Bronchial epithelial cell (primary cell): ENCODE measurements at regions not wholly inside any gene's neighbourhood (a gene's known extent, or its start where the extent isn't known, plus 50 kb on each side); places are given as distances from the start of the nearest gene placed in this dataset.

Source experiments
- DNase-seq: peaks from one replicate; pipeline ENCODE4 v3.0.0-alpha.2; 2010; ENCODE audit warnings: low read depth
- FAIRE-seq: peaks from 2 replicates; lab custom pipeline; 2011; peaks lifted over from hg19 to GRCh38; lab: Jason Lieb, UNC
- H3K27me3 ChIP-seq: 2 replicates; pipeline ENCODE4 v1.5.1; 2011; ENCODE audit warnings: low read length; ENCODE audit not compliant: control insufficient read depth, insufficient read depth
- H3K36me3 ChIP-seq: 2 replicates; pipeline ENCODE4 v1.5.1; 2011; ENCODE audit warnings: low read length; ENCODE audit not compliant: control insufficient read depth, insufficient read depth
- H3K4me3 ChIP-seq: 2 replicates; pipeline ENCODE4 v1.5.1; 2011; ENCODE audit warnings: mild to moderate bottlenecking, low read depth, low read length, control low read depth
- TF ChIP-seq, protein P1 (sequence below): IDR thresholded peaks from 2 replicates; pipeline ENCODE4 v1.5.1; 2011; ENCODE audit warnings: mild to moderate bottlenecking, moderate library complexity, low read length, control low read depth, inconsistent platforms; ENCODE audit not compliant: insufficient read depth, severe bottlenecking

DNA sequence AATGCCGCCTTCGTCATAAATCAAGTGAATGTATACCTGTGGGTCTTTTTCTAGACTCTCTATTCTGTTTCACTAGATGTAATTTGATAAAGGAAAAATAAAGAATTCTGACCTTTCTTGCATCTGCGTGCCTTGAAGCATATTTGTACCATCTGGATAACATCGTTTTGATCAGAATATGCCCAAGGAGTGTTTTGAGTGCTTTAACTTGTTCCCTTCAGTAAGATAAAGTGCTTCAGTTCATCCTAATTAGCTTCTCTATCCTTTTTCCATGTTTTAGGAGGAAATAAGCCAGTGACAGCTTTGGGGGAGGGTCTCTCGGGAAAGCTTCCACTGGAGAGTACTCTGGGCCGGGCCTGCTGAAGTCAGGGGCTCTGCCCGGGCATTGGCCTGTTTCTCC lies 113.5 kb upstream of the DAP start:
- Histone ChIP-seq H3K4me3 (no peak overlapping the region), H3K36me3 (no peaks in the 10 kb centered on the region), H3K27me3 (no peaks in the 10 kb centered on the region)
- no peak for DNase-seq
- no peak for FAIRE-seq
- TF ChIP-seq, protein P1, sequence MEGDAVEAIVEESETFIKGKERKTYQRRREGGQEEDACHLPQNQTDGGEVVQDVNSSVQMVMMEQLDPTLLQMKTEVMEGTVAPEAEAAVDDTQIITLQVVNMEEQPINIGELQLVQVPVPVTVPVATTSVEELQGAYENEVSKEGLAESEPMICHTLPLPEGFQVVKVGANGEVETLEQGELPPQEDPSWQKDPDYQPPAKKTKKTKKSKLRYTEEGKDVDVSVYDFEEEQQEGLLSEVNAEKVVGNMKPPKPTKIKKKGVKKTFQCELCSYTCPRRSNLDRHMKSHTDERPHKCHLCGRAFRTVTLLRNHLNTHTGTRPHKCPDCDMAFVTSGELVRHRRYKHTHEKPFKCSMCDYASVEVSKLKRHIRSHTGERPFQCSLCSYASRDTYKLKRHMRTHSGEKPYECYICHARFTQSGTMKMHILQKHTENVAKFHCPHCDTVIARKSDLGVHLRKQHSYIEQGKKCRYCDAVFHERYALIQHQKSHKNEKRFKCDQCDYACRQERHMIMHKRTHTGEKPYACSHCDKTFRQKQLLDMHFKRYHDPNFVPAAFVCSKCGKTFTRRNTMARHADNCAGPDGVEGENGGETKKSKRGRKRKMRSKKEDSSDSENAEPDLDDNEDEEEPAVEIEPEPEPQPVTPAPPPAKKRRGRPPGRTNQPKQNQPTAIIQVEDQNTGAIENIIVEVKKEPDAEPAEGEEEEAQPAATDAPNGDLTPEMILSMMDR = no peak

DNA sequence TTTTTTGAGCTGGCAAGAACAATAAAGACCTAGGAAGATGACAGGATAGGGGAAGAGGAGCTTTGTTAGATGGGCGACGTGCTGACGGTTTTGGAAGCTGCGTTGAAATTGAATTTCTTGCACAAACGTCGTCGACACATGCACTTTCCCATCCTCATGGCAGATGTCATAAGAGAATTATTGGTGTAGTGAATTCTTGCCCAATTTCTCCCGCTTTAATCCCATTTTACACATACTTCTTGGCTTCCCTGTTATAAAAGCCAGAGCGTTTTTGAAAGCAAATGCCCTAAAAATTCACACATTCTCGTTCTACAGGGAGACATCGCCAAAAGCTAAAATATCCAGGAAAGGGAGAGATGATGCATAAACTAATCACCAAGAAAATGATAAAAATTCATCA lies 109.8 kb upstream of the DAP start:
- no peaks in the 10 kb centered on the region for H3K27me3 ChIP-seq
- H3K36me3 ChIP-seq = no peaks in the 10 kb centered on the region
- FAIRE-seq = no peak
- TF ChIP-seq, protein P1 = no peak
- no peak overlapping the region for H3K4me3 ChIP-seq
- DNase-seq = no peak

DNA sequence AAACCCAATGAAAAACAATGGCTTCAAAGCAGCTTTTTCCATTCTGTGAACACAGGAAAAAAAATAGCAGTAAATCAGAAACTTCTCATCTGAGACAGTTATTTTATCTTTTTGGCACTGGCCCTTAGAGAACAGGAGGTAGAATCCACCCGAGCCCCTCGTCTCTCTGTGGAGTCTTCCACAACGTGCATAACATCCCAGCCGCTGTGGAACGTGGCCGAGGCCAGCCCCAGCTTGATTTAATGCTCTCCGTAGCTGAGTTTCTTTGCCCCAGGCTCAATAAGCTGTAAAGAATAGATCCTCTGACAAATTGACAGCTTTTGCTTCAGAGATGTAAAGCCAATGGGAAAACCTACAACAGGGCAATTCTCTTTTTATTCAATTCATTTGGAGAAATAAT lies 107.9 kb upstream of the DAP start:
- Histone ChIP-seq H3K36me3 (no peaks in the 10 kb centered on the region), H3K27me3 (no peaks in the 10 kb centered on the region), H3K4me3 (no peak overlapping the region)
- DNase-seq = no peak
- TF ChIP-seq, protein P1 = no peak
- no peak for FAIRE-seq

DNA sequence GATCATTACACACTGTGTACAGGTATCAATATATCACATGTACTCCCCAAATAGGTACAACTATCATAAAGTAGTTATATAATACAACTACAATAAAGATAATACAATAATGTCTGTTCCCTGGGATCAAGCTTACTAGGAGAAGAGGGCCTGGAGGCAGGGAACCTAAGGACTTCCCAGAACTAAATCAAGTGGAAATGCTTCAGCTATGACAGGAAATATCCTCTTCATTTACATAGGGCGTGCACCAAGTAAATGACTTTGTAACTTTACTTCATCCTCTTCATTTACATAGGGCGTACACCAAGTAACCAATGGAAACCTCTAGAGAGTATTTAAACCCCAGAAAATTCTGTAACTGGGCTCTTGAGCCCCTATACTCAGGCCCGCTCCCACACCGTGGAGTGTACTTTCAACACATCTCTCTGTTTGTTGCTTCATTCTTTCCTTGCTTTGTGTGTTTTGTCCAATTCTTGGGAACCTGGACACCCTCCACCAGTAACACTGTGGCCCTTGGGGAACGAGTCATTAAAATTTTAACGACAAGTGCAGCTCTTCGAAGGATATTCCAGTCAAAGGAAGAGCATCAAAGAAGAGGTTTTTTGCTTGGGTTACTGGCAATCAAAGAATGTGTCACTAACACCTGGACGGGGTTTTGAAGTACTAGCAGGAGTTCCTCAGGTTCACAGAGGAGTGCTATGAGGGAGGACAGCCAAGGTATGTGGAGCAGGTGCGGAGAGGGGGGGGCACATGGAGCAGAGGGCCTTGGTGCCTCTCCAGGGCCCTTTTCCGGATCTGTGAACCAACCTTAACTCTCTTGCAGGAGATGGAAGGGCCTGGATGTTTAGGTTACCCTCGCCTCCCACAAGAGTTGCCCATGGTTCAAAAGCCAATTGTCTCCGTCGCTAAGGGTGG lies 106.6 kb upstream of the DAP start:
- FAIRE-seq (no peak), DNase-seq (no peak)
- Histone ChIP-seq H3K36me3 (no peaks in the 10 kb centered on the region), H3K27me3 (no peaks in the 10 kb centered on the region), H3K4me3 (no peak overlapping the region)
- TF ChIP-seq, protein P1 = no peak

DNA sequence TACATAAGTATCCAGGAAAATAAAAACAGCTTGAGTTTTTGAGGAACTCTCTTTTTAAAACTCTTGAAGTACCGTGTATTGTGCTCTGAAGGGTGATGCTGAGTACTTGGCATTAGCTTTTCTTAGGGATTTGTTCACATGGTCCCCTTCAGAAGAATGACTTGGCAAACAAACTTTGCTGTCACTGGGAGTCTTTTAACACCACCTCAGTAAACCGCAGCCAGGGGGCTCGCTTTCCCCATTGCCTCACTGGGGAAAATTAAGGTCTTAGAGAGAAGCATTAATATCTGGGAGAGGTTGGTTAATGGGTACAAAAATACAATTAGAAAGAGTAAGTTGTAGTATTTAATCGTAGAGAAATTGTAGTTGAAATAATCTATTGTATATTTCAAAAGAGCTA lies 105.9 kb upstream of the DAP start:
- FAIRE-seq (no peak), DNase-seq (no peak)
- no peak overlapping the region for H3K4me3 ChIP-seq
- H3K27me3 ChIP-seq = no peaks in the 10 kb centered on the region
- no peaks in the 10 kb centered on the region for H3K36me3 ChIP-seq
- TF ChIP-seq, protein P1 = no peak
